Limb (tissue), 2 donors: ENCODE measurements at regions not wholly inside any gene's neighbourhood (a gene's known extent, or its start where the extent isn't known, plus 50 kb on each side); places are given as distances from the start of the nearest gene placed in this dataset.
"Not testable (repeated sequence)": the region's sequence is repeated elsewhere in the genome, so short reads cannot be mapped to it uniquely, and the experiment has no call there.

Experiments used
- DNase-seq, 2 donors: peaks; one replicate each; pipeline ENCODE4 v3.0.0-alpha.2; 2016; ENCODE audit errors: extremely low spot score in 2 of 2

DNA sequence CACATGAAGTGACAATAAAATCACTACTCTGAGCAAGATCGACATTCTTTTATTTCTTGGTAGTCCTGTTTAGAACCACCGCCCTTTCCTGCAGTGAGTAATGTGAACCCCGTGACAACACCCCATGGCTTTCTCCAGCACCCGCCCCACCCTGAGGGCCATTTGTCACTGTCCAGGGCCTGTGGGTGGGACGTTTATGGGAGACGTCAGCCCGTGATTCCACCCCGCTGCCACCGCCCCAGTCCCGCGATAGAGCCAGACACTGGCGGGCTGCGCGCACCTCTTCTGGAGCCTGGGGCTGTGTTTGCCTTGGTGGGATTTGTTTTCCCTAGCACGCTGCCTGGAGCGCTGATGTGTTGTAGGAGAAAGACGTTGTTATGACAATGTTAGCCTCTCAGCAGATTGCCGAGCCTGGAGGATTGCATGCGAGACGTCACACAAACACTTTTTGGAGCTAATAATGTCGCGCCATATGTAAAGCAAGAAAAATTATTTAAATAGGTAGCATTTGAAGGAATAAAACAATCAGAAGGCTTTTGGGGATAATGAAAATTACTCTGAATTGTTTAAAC is 263.7 kb downstream of the TEX29 start:
- DNase-seq = no peak

DNA sequence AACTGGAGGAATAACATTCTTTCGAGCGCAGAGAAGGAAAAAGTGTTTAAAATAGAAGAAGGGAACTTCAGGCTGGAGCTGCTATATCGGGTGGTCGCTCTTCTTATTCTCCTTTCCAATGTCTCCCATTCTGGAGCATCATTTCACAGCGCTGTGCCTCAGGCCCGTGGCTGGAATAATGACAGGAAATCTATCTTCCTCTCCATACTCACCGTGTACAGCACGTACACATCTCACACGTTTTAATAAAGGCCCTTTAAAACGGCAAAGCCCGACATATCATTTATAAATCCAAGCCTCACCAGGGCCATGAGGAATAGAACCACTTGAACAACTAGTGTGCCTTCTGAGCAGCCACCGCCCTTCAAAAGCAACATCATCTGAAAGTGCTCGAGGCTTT is 264.4 kb downstream of the TEX29 start:
- no peak for DNase-seq

DNA sequence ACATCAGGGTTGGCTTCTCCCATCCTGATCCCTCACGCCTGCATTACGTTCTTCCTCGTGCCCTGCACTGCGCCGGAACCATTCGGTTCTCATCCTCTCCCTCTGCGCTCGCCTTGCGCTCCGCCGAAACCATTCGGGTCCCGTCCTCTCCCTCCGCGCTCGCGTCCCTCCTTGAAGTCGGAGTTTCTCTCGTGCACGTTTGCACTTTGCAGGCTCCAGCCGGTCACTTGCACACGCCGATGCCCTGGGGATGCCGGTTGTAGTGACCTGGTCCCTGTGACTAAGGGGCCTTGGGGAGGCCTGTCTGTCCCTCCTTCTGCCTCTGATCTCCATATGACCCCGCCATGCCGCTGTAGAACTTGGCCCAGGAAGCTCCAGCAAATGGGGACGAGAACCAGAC is 265.8 kb downstream of the TEX29 start:
- no peak for DNase-seq

DNA sequence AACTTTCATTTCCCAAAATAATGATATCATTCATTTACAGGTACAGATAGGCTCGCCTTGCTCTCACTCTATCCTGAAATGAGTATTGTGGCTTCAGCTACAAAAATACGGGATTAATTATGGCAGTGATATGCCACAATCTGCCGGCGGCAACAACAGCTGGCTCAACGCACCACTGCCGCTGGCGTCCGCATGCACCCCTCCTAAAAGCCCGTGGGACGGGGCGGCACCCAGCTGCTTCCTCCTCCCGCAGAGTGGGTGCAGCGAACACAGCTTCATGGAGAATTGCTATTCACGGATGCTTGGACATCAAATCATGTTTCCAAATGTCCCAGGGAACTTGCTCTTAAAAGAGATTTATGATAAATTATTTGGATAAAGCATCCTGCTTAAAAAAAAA is 266.8 kb downstream of the TEX29 start:
- no peak for DNase-seq

GRCh38 chr13:111589321-111589720 is 268.9 kb downstream of the TEX29 start:
- no peak for DNase-seq

DNA sequence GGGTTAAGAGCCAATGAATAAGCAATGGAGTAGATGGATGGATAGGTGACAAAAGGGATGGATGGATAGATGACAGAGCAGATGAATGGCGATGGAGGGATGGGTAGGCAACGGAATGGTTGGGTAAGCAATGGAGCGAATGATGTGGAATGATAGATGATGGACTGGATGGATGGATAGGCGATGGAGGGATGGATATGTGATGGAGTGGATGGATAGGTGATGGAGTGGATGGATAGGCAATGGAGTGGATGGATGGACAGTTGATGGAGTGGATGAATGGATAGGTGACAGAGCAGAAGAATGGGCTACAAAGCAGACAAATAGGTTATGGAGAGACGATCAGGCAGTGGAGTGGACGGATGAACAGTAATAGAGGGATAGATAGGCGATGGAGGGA is 269.6 kb downstream of the TEX29 start:
- DNase-seq = no peak

DNA sequence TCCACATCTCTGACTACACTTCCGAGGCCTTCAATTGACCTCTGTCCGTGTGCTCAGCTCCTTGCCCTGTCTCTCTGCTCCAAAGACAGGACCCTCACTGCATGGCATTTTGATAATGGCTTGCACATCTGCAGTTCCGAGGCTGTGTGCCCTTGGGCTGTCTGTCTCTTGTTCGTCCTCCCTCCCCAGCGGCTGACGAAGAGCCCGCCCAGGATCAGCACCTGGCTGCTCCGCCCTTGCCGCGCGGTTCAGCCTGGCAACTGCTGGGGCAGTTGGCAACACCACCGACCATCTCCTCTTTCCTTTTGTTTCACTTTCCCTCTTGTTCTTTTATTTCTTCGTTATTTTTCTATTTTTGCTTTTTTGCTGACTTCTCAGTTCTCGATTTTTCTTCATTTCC is 270.4 kb downstream of the TEX29 start:
- no peak for DNase-seq

DNA sequence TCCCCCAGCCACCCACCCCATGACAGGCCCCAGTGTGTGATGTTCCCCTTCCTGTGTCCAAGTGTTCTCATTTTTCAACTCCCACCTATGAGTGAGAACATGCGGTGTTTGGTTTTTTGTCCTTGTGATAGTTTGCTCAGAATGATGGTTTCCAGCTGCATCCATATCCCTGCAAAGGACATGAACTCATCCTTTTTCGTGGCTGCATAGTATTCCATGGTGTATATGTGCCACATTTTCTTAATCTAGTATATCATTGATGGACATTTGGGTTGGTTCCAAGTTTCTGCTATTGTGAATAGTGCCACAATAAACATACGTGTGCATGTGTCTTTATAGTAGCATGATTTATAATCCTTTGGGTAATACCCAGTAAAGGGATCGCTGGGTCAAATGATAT is 273.0 kb downstream of the TEX29 start:
- DNase-seq = not testable (repeated sequence)

- DNase-seq = no peak
Observed at GRCh38 chr13:111594606-111595005, 274.2 kb downstream of the TEX29 start.

GRCh38 chr13:111595276-111595675 is 274.8 kb downstream of the TEX29 start:
- no peak for DNase-seq

DNA sequence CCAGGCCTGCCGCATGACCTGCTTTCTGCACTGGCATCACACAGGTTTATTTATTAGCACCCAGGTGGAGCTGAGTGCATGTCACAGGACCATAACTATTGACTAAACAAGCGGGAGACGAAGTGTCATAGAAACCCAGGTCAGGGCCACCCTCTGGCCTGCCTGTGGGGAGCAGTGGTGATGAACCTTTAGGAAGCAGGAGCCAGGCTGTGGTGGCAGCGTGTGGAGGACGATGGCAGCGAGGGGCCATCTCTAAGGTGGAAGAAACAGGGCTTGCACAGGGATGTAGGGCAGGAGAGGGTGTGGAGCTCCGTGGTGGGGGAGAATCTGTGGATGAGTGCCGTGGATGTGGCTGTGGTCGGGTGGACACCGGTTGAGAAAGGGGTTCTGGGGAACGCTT is 275.3 kb downstream of the TEX29 start:
- DNase-seq = no peak

GRCh38 chr13:111597191-111597611 is 276.8 kb downstream of the TEX29 start:
- DNase-seq = no peak

- no peak for DNase-seq
Observed at GRCh38 chr13:111597618-111598017, 277.2 kb downstream of the TEX29 start.

- DNase-seq = no peak
Observed at GRCh38 chr13:111598747-111599146, 278.3 kb downstream of the TEX29 start.

DNA sequence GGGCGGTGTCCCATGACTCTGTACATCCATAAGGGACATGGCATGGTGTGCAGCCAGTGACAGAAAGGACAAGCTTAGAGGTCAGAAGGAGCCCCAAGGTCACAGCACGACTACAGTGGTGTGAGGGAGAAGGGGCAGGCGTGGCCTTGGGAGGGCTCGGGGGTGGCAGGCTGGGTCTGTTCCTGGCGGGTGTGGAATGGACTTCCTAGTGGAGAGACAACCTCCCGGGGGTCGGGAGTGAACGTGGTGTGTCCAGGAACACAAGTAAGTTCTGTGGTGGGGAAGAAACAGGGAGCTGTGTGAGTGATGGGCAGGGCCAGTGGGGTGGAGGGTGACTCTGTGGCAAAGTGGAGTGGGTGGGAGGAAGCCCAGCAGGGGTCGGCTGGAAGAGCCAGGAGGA is 279.3 kb downstream of the TEX29 start:
- no peak for DNase-seq

GRCh38 chr13:111602874-111603273 is 282.4 kb downstream of the TEX29 start:
- no peak for DNase-seq

DNA sequence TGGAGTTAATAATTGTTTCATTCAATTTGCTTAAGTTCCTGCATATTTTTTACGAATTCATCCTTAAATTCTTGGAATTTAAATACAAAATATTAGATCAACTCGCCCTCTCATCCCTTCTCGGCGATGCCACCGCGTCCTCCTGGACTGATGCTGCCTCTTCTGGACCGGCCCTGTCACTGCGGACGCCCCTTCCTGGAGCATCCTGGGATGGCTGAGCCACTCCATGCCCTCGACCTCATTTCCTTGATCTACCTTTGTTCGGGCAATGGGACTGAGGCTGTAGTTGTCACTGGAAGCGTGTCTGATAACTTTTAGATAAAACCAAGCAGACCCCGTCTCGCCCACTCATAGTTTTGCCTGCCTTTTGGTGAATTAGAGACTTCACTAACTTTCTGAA is 283.7 kb downstream of the TEX29 start:
- no peak for DNase-seq

GRCh38 chr13:111608556-111608955 is 288.1 kb downstream of the TEX29 start:
- no peak for DNase-seq

DNA sequence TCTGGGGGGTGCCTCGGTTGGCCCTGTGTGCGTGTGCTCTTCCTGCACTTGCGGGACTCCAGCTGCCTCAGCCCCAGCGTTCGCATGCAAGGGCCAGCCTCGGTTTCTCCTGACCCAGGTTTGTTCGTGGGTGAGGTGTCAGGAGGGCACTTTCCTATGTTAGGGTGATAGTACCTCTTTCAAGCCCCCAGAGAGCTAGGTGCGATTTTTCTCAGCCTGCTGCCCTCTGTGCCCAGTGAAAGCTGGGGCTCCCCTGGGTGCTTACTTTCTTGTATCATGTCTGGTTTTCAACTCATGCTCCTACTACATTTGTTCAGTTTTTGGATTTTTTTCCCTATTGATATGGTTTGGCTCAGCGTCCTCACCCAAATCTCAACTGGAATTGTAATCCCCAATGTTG is 289.2 kb downstream of the TEX29 start:
- DNase-seq = no peak

DNA sequence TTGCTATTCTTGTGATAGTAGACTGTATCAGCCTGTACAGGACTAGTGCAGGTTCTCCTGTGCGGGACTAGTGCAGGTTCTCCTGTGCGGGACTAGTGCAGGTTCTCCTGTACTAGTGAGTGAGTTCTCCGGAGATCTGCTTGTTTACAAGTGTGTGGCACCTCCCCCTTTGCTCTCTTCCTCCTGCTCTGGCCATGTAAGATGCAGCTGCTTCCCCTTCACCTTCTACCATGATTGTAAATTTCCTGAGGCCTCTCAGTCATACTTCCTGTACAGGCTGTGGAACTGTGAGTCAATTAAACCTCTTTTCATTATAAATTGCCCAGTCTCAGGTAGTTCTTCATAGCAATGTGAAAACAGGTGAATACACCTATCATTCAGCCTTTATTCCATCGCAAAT is 289.6 kb downstream of the TEX29 start:
- no peak for DNase-seq

GRCh38 chr13:111610879-111611278 is 290.4 kb downstream of the TEX29 start:
- DNase-seq = no peak

- DNase-seq = no peak
Observed at GRCh38 chr13:111611651-111612050, 291.2 kb downstream of the TEX29 start.

- no peak for DNase-seq
Observed at GRCh38 chr13:111612886-111613285, 292.4 kb downstream of the TEX29 start.

DNA sequence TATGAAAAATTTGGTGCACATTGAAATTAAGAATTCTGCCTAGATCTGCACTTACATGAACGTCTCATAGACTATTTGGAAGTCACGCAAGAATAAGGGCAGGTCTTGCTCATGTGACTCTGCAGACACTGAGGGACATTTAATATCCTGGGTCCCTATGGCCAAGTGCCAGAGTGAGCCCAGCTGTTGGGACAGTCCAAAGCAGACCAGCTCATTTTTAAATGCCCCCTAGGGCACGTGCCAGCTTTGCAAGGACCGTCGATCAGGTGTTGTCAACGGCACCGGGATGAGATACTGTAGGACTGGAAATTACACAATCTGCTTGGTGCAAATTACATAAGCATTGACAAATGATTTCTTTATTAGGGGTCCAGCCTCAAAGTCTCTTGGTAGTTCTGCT is 293.6 kb downstream of the TEX29 start:
- no peak for DNase-seq
